ENCODE measurements at regions not wholly inside any gene's neighbourhood (a gene's known extent, or its start where the extent isn't known, plus 50 kb on each side); places are given as distances from the start of the nearest gene placed in this dataset.

- TF ChIP-seq FOXP4 (CRISPR knock-in tag; IDR thresholded peaks at IDR 0.05): peak; percentile 66
- TF ChIP-seq HDAC2 (CRISPR knock-in tag; IDR thresholded peaks at IDR 0.05): peak; percentile 46; the same call in 1 of the 2 replicates
- TF ChIP-seq ZMAT3 (CRISPR knock-in tag; conservative IDR thresholded peaks at IDR 0.05): no peak
- peak in 1 of 2 experiments; percentile 58; a peak in 1 of 4 replicates for TF ChIP-seq ATF4 (CRISPR knock-in tag; IDR thresholded peaks at IDR 0.05)
- TF ChIP-seq NFE2L1 (CRISPR knock-in tag; IDR thresholded peaks at IDR 0.05; ENCODE audit: borderline replicate concordance): no peak
- TF ChIP-seq GATAD2A (CRISPR knock-in tag; IDR thresholded peaks at IDR 0.05): peak; percentile 75
- no peak for TF ChIP-seq AFF4 (CRISPR knock-in tag; IDR thresholded peaks at IDR 0.05)
- no peak for TF ChIP-seq HINFP (CRISPR knock-in tag; IDR thresholded peaks at IDR 0.05; ENCODE audit: low read depth)
- TF ChIP-seq NFIB (CRISPR knock-in tag; IDR thresholded peaks at IDR 0.05; ENCODE audit: borderline replicate concordance): no peak
- TF ChIP-seq YEATS2 (CRISPR knock-in tag; IDR thresholded peaks at IDR 0.05; ENCODE audit: borderline replicate concordance): no peak
- no peak for TF ChIP-seq ZNF777 (CRISPR knock-in tag; IDR thresholded peaks at IDR 0.05)
- TF ChIP-seq ZNF567 (CRISPR knock-in tag; IDR thresholded peaks at IDR 0.05; ENCODE audit: borderline replicate concordance): no peak
- TF ChIP-seq ZNF446 (CRISPR knock-in tag; IDR thresholded peaks at IDR 0.05): no peak
- TF ChIP-seq KDM1A (CRISPR knock-in tag; IDR thresholded peaks at IDR 0.05): no peak
- TF ChIP-seq SIN3B (IDR thresholded peaks at IDR 0.05; ENCODE audit: low read length): no peak
- no peak for TF ChIP-seq PATZ1 (CRISPR knock-in tag; IDR thresholded peaks at IDR 0.05)
- TF ChIP-seq CEBPG (CRISPR knock-in tag; IDR thresholded peaks at IDR 0.05): peak; percentile 61
- no peak for TF ChIP-seq ELK4 (CRISPR knock-in tag; IDR thresholded peaks at IDR 0.05; ENCODE audit: borderline replicate concordance)
- TF ChIP-seq MBNL3 (CRISPR knock-in tag; conservative IDR thresholded peaks at IDR 0.05): no peak
Measured at GRCh38 chr5:35416217-35416988, 186.1 kb upstream of the PRLR start (continued).

Data from HepG2 (cell line).